Activated naive CD8-positive, alpha-beta T cell treated with anti-CD3 and anti-CD28 coated beads for 36 hours (primary cell): ENCODE measurements at regions not wholly inside any gene's neighbourhood (a gene's known extent, or its start where the extent isn't known, plus 50 kb on each side); places are given as distances from the start of the nearest gene placed in this dataset.

Source experiments
- DNase-seq: peaks from one replicate; pipeline ENCODE4 v3.0.0; 2021
- H3K27ac Mint-ChIP-seq: one replicate; pipeline ENCODE4 v1.8.0; 2022; ENCODE audit warnings: mild to moderate bottlenecking, moderate library complexity, mixed read lengths
- H3K27me3 Mint-ChIP-seq: one replicate; pipeline ENCODE4 v1.8.0; 2022; ENCODE audit warnings: mild to moderate bottlenecking, mixed read lengths
- H3K36me3 Mint-ChIP-seq: one replicate; pipeline ENCODE4 v1.8.0; 2021; ENCODE audit warnings: mild to moderate bottlenecking, mixed read lengths
- H3K4me1 Mint-ChIP-seq: one replicate; pipeline ENCODE4 v1.8.0; 2021; ENCODE audit warnings: mixed read lengths
- H3K4me3 Mint-ChIP-seq: one replicate; pipeline ENCODE4 v1.8.0; 2022; ENCODE audit warnings: mild to moderate bottlenecking, moderate library complexity, mixed read lengths
- H3K9me3 Mint-ChIP-seq: one replicate; pipeline ENCODE4 v1.8.0; 2022; ENCODE audit warnings: mixed read lengths

DNA sequence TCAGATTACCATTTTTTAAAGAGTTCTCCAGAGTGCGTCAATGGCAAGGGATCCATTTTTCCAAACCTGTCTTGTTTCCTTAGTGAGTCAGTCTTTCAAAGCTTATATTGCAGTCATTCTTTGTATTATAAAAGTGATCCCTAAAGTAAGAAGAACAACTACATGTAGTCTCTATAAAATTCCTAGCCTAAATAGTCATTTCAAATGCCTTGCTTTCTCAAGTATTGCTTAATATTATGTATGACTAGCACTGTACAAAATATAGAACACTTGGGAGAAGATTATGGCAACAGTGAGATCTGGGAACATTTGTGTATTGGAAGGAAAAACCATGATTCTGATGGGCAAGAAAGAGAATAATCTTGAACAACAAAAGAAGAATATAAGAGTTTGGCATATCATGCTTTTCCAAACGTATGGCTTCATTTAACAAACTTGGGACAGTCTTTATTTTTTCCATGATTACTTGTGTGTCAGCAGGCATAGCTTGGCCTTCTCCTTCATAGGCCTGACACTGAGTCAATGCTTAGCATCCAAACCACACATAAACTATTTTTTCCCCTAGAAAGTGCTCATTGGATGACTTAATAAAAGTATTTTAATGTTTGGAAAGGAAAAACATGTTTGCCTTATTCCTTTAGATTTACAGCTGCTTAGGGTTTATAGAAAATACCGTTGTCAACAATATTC lies 547.4 kb downstream of the LTN1 start:
- Mint-ChIP-seq H3K4me3 (no peak overlapping the region), H3K4me1 (no peaks in the 10 kb centered on the region), H3K9me3 (peaks cover 6% of the 10 kb centered on the region), H3K36me3 (no peaks in the 10 kb centered on the region), H3K27ac (no peak overlapping the region), H3K27me3 (no peaks in the 10 kb centered on the region)
- DNase-seq = no peak

DNA sequence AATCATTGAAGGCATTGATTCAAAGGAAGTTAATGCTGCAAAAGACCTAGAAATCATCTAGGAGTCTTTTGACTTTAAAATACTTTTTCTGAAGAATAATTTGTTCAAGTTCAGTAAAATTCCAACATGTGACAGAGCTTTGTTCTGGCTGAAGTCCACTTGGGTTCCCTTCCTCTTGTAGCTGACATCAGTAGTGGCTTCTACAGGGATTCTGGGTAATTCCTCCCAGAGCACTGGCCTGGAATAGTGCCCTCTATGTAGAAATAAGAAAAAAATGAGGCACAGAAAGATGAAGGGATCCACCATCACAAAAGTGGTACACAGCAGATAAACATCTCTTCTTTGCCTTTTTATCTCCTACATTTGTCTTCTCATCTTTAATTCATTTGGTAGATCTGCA lies 548.1 kb downstream of the LTN1 start:
- Mint-ChIP-seq H3K27ac (no peak overlapping the region), H3K36me3 (no peaks in the 10 kb centered on the region), H3K9me3 (peaks cover 6% of the 10 kb centered on the region), H3K4me1 (no peaks in the 10 kb centered on the region), H3K4me3 (no peak overlapping the region), H3K27me3 (no peaks in the 10 kb centered on the region)
- no peak for DNase-seq

DNA sequence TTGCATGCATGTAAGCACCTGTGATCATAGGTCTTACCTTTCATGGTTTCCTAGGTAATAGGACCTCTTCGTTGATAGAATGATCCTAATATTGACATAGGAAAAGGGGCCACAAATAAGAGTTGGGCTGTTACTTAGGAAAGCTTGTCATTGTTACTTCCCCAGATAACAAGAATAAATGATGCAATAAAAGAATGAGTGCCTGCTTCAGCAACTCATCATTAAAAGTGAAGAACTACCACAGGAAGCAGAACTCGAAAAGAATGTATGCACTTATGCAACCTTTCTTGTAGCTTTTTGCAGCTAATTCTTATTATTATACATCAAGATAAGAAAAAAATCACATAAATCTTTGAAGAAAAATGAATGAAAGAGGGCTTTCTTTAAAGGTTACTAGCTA lies 548.6 kb downstream of the LTN1 start:
- Mint-ChIP-seq H3K4me3 (no peak overlapping the region), H3K9me3 (peaks cover 6% of the 10 kb centered on the region)

DNA sequence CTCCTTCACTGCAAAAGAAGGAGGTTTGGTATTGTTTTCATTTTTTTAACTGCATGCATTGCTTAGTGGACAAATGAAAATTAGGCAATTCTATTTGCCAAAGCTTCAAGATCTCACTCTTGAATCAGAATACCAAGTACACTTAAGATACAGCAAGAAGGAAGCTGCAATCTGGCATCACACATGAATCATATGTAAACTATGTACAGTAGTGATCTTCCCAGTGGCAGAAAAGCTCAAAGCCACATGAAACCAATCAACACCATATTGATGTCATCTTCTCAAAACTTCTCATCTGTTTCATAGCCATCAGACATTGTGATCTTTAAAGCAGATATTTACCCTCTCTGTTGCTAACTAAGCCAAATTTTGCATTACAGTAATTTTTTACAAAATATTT lies 550.1 kb downstream of the LTN1 start:
- Mint-ChIP-seq H3K27ac (no peak overlapping the region), H3K4me3 (no peak overlapping the region), H3K4me1 (no peaks in the 10 kb centered on the region), H3K9me3 (peaks cover 6% of the 10 kb centered on the region), H3K27me3 (no peaks in the 10 kb centered on the region), H3K36me3 (no peaks in the 10 kb centered on the region)
- DNase-seq = no peak

More for the DNA sequence above, 548.6 kb downstream of the LTN1 start:
- Mint-ChIP-seq H3K27ac (no peak overlapping the region), H3K27me3 (no peaks in the 10 kb centered on the region), H3K4me1 (no peaks in the 10 kb centered on the region), H3K36me3 (no peaks in the 10 kb centered on the region)
- no peak for DNase-seq

DNA sequence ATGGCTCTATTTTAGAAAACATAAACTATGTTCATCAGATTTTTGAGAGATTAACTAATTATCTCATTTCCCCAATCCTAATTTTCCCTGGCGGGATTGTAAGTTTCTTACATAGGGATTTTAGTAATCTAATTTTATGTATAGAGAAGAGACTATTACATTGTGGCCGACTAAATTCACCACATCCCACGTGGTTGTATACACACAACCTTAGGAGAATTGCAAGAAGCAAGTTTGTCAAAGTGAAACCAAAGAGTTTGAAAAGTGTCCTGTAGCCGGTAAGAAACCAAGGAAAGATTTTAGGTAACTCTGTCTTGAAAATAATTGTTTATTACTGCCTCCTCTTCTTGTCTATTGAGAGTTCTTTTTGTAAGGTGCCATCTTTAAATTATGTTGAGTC lies 550.6 kb downstream of the LTN1 start:
- H3K27ac Mint-ChIP-seq = no peak overlapping the region
- no peaks in the 10 kb centered on the region for H3K27me3 Mint-ChIP-seq
- no peak for DNase-seq
- H3K4me3 Mint-ChIP-seq = no peak overlapping the region
- H3K36me3 Mint-ChIP-seq = no peaks in the 10 kb centered on the region
- H3K9me3 Mint-ChIP-seq = peaks cover 6% of the 10 kb centered on the region
- no peaks in the 10 kb centered on the region for H3K4me1 Mint-ChIP-seq

DNA sequence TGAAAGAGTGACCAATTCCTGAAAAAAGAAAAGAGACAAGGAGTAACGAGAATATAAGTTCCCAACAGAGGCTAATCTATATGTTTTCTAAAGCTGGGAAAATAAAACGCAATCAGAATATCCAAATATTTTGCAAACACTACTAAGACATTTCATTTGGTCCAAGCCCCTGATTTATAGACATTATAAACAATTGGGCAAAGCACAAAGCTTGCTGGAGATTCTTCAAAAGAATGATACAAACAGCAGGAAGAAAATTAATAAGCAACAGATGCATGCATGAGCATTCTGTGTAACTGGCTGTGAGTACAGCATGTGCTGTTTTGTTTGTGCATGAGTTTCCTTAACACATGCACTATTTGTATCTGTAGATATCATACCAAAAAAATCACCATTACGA lies 552.9 kb downstream of the LTN1 start:
- Mint-ChIP-seq H3K4me1 (no peaks in the 10 kb centered on the region), H3K36me3 (no peaks in the 10 kb centered on the region), H3K27ac (no peak overlapping the region), H3K9me3 (peaks cover 2% of the 10 kb centered on the region), H3K27me3 (no peaks in the 10 kb centered on the region), H3K4me3 (no peak overlapping the region)
- DNase-seq = no peak

DNA sequence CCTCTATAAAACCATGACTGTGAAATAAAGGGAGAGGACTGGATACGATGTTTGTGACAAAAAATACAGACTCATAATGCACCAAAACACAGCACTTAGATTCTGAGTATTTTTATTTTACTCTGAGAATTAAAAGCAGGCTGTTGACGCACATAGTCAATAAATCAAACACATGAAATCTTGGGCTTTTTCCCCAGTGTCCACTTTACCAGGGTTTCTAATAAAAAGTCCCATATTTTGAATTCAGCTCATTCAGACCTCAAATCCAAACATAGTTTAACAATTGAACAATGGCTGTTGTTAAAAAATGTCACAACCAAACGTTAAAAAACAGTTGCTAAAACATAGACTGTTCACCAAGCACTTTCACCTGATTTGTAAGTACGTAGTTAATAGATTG lies 553.4 kb downstream of the LTN1 start:
- no peaks in the 10 kb centered on the region for H3K4me1 Mint-ChIP-seq

DNA sequence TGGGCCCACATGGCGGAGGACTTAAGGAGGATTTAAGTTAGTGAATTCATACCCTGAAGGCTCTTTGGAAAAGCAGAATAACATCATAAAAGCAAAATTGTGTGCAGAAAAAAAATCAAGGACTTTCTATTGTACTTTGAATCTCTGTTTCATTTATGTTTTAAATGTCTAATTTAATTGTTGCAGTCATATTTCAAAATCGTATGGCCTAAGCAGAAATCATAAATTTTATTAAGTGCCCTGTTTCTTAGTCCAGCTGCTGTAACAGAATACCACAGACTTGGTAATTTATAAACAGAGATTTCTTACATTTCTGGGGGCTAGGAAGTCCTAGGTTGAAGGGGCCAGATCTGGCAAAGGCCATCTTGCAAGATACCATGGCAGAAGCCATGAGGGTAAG lies 555.6 kb downstream of the LTN1 start:
- Mint-ChIP-seq H3K4me3 (no peak overlapping the region), H3K36me3 (no peaks in the 10 kb centered on the region), H3K27ac (no peak overlapping the region), H3K27me3 (no peaks in the 10 kb centered on the region), H3K4me1 (no peaks in the 10 kb centered on the region), H3K9me3 (no peaks in the 10 kb centered on the region)
- no peak for DNase-seq

More for the DNA sequence above, 553.4 kb downstream of the LTN1 start:
- H3K27ac Mint-ChIP-seq = no peak overlapping the region
- H3K36me3 Mint-ChIP-seq = no peaks in the 10 kb centered on the region
- peaks cover 2% of the 10 kb centered on the region for H3K9me3 Mint-ChIP-seq
- H3K4me3 Mint-ChIP-seq = no peak overlapping the region
- no peaks in the 10 kb centered on the region for H3K27me3 Mint-ChIP-seq
- DNase-seq = no peak

DNA sequence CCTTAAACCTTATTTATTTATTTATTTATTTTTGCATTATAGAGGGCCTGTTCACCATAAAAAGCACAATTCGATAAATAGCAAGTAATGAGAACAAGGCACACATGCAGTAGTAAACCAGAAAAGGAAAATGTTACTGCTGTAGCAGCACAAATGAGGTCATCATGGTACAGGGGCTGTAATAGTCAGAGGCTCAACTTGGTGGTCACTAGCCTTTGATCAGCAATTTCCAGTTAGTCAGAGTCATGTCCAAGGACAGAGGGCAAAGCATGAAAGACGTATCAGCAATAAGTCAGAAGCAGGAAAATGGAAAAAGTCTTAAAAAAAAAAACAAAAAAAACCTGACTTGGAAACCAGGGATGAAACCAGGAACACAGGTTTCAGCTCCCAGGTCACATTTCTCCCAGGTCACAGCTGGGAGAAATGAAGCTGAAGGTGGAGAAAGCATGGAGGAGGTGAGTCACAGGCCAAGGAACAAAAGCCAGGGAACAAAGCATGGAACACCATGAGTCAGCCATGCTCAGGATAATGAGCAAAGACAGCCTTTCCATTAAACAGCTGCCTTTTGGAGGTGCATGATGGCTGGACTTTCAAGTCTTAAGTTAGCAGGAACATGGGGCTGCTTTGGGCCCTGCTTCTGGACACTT lies 556.3 kb downstream of the LTN1 start:
- Mint-ChIP-seq H3K36me3 (no peaks in the 10 kb centered on the region), H3K4me3 (no peak overlapping the region), H3K9me3 (no peaks in the 10 kb centered on the region), H3K4me1 (no peaks in the 10 kb centered on the region), H3K27ac (no peak overlapping the region), H3K27me3 (no peaks in the 10 kb centered on the region)
- DNase-seq = no peak

DNA sequence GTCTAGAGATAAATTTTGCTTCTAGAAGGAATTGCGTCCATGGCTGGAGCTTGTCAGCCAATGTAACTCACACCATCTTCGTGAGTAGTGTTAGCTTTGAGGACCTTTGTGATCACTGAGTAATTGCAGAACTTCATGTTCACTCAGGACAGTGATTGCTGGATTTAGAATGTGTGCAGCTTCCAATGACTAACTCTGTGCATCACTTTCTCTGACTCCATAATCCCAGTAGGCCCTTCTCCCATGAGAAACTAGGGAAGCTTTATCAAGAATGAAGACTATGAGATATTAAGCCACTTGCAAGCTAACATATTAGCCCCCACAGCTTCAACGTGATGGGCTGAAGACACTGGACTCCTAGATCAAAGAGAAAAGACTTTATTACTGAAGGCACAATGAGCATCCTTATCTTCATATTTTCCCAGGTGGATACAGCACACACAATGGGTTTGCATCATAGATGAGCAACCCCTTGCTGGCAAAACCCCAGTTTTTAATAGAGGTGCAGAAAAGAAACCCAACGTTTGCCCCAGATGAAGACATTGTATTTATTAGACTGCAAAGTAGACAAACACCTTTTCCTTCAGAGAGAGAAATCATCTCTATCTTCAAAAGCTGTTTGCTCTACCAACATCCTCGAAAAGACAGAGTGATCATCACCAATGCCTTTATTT lies 561.0 kb downstream of the LTN1 start:
- Mint-ChIP-seq H3K27ac (no peak overlapping the region), H3K9me3 (no peaks in the 10 kb centered on the region), H3K4me3 (no peak overlapping the region), H3K4me1 (no peaks in the 10 kb centered on the region), H3K27me3 (no peaks in the 10 kb centered on the region), H3K36me3 (no peaks in the 10 kb centered on the region)
- no peak for DNase-seq

DNA sequence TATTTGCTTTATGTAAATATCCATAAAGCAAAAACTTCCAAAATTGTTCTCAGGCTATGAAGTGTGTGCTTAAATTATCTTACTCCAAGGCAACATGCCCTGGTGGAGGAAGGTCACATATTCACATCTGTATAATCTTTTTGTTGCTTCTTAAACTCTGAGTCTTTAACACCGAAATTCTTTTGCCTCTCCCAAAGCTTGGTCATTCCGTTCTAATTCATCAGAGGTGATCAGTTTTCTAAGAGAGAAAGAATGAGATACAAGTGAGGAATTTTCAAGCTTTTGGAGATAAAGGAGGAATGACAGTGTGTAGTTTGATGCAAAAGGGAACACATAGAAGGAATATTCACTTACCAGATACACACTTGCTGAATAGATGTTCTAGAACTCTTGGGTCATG lies 561.7 kb downstream of the LTN1 start:
- DNase-seq = no peak
- H3K27ac Mint-ChIP-seq = no peak overlapping the region
- H3K36me3 Mint-ChIP-seq = no peaks in the 10 kb centered on the region

DNA sequence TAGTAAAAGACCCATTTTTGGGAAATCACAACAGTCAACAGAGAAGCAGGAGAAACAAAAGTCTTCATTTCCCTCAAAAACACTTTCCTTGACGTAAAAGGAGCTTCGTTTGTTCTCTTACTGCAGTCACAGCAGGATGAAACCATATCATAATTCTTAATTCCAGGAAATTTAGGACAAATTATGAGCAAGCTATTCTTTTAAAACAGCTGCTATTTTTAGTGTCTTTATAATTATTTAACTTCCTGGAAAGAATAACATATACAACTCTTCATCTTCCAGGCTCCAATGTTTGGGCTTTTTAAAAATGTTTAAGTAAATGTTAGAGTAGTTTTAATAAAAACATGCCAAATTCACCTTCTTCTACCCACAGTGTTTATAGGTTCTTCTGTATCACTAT lies 563.5 kb downstream of the LTN1 start:
- no peaks in the 10 kb centered on the region for H3K27me3 Mint-ChIP-seq
- DNase-seq = no peak
- H3K36me3 Mint-ChIP-seq = no peaks in the 10 kb centered on the region
- H3K27ac Mint-ChIP-seq = no peak overlapping the region
- no peaks in the 10 kb centered on the region for H3K9me3 Mint-ChIP-seq
- no peak overlapping the region for H3K4me3 Mint-ChIP-seq
- no peaks in the 10 kb centered on the region for H3K4me1 Mint-ChIP-seq

More for the DNA sequence above, 561.7 kb downstream of the LTN1 start:
- Mint-ChIP-seq H3K27me3 (no peaks in the 10 kb centered on the region), H3K4me1 (no peaks in the 10 kb centered on the region), H3K9me3 (no peaks in the 10 kb centered on the region), H3K4me3 (no peak overlapping the region)

DNA sequence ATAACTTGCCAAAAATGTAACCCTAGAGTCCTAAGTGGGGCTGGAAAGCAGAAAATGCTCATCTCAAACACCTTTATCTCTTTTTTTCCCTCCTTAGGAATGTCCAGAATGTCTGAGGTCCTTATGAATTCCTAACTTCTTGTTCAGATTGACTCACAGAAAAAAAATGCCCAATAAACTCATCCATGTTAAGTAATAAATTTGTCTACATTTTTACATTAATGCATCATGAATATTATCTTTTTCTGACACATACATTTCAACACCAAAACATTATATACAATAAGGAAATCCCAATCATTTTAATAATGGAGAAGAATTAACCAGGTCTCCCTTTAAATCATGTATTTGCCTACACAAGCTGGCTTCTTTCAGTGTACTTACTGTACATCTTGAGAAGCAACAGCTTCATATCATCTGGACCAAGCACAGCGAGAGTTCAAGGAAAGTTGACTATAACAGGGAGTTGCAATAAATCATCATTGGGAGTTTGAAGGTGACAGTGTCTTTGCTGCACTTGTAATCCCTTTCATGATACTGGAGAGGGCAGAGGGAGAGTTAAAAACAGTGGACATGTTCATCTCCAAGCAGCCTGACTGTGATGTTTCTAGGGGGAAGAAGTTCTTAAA lies 565.2 kb downstream of the LTN1 start:
- no peaks in the 10 kb centered on the region for H3K27me3 Mint-ChIP-seq
- no peak for DNase-seq
- H3K4me3 Mint-ChIP-seq = no peak overlapping the region
- no peaks in the 10 kb centered on the region for H3K36me3 Mint-ChIP-seq
- H3K4me1 Mint-ChIP-seq = no peaks in the 10 kb centered on the region
- H3K9me3 Mint-ChIP-seq = no peaks in the 10 kb centered on the region
- no peak overlapping the region for H3K27ac Mint-ChIP-seq

DNA sequence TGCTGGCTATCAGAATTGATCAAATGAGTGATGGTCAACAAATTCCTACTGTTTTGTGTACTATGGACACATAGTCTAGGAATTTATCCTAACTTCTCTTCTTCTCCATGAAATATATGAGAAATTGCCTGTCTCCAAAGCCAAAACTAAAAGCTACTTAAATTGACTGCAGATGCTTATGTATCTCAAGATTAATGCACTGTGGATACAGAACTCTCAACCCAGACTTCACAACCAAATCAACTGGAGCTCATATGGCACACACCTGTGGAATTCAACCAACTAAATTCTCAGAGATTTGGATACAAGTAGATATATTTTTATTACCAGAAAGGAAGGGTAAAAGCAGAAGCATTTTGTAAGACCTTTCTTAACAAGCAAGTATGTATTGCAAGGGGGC lies 566.1 kb downstream of the LTN1 start:
- H3K27ac Mint-ChIP-seq = no peak overlapping the region
- H3K9me3 Mint-ChIP-seq = no peaks in the 10 kb centered on the region
- H3K4me3 Mint-ChIP-seq = no peak overlapping the region
- H3K27me3 Mint-ChIP-seq = no peaks in the 10 kb centered on the region
- no peak for DNase-seq
- H3K4me1 Mint-ChIP-seq = no peaks in the 10 kb centered on the region
- no peaks in the 10 kb centered on the region for H3K36me3 Mint-ChIP-seq

DNA sequence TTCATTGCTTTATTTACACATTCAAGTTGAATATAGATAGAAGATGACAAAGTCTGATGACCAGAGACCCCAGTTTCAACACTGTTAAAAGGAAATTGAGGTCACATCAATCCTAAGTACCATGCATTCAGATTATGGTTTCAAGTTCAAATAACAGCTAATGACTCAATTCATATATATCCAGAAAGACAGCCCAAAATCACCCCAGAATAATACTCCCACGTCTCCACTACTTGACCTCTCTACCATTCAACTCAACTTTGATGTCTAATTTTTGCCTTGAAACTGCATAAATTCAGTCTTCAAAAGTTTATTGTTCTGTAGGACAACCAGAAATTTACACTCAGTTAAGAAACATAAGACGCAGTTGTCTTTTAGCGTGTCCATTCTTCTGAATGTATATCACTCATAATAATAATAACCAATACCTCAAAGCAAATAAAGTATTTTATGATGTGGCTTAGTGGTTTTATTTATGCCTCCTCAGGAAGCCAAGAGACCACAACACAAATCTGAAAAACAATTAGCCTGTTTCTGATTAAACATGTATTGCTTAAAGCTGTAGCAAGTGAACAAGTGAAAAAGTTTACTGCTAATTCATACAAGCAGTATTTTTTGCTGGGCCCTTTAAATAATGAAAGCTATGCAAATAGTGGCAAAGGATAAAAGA lies 569.0 kb downstream of the LTN1 start:
- no peaks in the 10 kb centered on the region for H3K27me3 Mint-ChIP-seq
- H3K4me1 Mint-ChIP-seq = no peaks in the 10 kb centered on the region
- DNase-seq = no peak
- no peak overlapping the region for H3K27ac Mint-ChIP-seq
- H3K4me3 Mint-ChIP-seq = no peak overlapping the region
- no peaks in the 10 kb centered on the region for H3K36me3 Mint-ChIP-seq
- no peaks in the 10 kb centered on the region for H3K9me3 Mint-ChIP-seq
